Fibroblast of lung (primary cell): ENCODE measurements at regions not wholly inside any gene's neighbourhood (a gene's known extent, or its start where the extent isn't known, plus 50 kb on each side); places are given as distances from the start of the nearest gene placed in this dataset.

Source experiments
- DNase-seq, 2 donors: peaks; one replicate each; pipeline versions ENCODE4 v3.0.0 to v3.0.0-alpha.2; 2010; ENCODE audit warnings: low read depth in 2 of 2
- H2AFZ ChIP-seq: 2 replicates; pipeline ENCODE4 v1.5.1; 2012; ENCODE audit warnings: low read length, control low read depth, inconsistent platforms
- H3K27ac ChIP-seq: 2 replicates; pipeline ENCODE4 v1.5.1; 2011; ENCODE audit warnings: low read length, control low read depth; ENCODE audit not compliant: insufficient read depth
- H3K27me3 ChIP-seq: 2 replicates; pipeline ENCODE4 v1.5.1; 2011; ENCODE audit warnings: mild to moderate bottlenecking, low read length; ENCODE audit not compliant: control insufficient read depth, insufficient read depth
- H3K36me3 ChIP-seq: 2 replicates; pipeline ENCODE4 v1.5.1; 2011; ENCODE audit warnings: low read length; ENCODE audit not compliant: control insufficient read depth, insufficient read depth
- H3K4me1 ChIP-seq: 2 replicates; pipeline ENCODE4 v1.5.1; 2011; ENCODE audit warnings: low read length; ENCODE audit not compliant: control insufficient read depth, insufficient read depth; ENCODE audit errors: extremely low read depth
- H3K4me2 ChIP-seq: 2 replicates; pipeline ENCODE4 v1.5.1; 2011; ENCODE audit warnings: low read length, control low read depth; ENCODE audit not compliant: insufficient read depth; ENCODE audit errors: extremely low read depth
- H3K4me3 ChIP-seq, 4 experiments: fragments of 200-600 bp in 1 of 4; sonication (generic) in 1 of 4; replicated peaks in 1 of 4; 2 replicates each; pipeline ENCODE4 v1.5.1; 2011 to 2016; ENCODE audit warnings: low read length in 4 of 4, low read depth in 3 of 4, mild to moderate bottlenecking in 3 of 4, control low read depth in 2 of 4, inconsistent platforms in 1 of 4, mixed read lengths in 1 of 4; ENCODE audit not compliant: insufficient read depth in 1 of 4; ENCODE audit errors: control extremely low read depth in 1 of 4
- H3K79me2 ChIP-seq: 2 replicates; pipeline ENCODE4 v1.5.1; 2012; ENCODE audit warnings: mild to moderate bottlenecking, low read length, inconsistent platforms; ENCODE audit not compliant: control insufficient read depth, insufficient read depth
- H3K9ac ChIP-seq: 2 replicates; pipeline ENCODE4 v1.5.1; 2011; ENCODE audit warnings: mild to moderate bottlenecking, low read length, control low read depth; ENCODE audit not compliant: insufficient read depth
- H3K9me3 ChIP-seq: 2 replicates; pipeline ENCODE4 v1.5.1; 2012; ENCODE audit warnings: low read depth, low read length; ENCODE audit not compliant: control insufficient read depth, insufficient read depth
- H4K20me1 ChIP-seq: 2 replicates; pipeline ENCODE4 v1.5.1; 2011; ENCODE audit warnings: low read length; ENCODE audit not compliant: control insufficient read depth, insufficient read depth; ENCODE audit errors: extremely low read depth
- CTCF ChIP-seq, 2 donors: IDR thresholded peaks in 1 of 2; conservative IDR thresholded peaks in 1 of 2; 1 replicate in 1 of 2; 2 replicates in 1 of 2; pipeline ENCODE4 v1.5.1; 2011 to 2012; ENCODE audit warnings: low read length in 2 of 2, control low read depth in 1 of 2, inconsistent platforms in 1 of 2, low read depth in 1 of 2, mild to moderate bottlenecking in 1 of 2
- EZH2 ChIP-seq: IDR thresholded peaks from 2 replicates; pipeline ENCODE4 v1.5.1; 2012; ENCODE audit warnings: low read length, control low read depth, mild to moderate bottlenecking; ENCODE audit errors: missing control alignments

GRCh38 chr1:9425859-9426258, 113.4 kb upstream of the SLC25A33 start:
- no peak for TF ChIP-seq EZH2
- no peak for TF ChIP-seq CTCF (conservative IDR thresholded peaks at IDR 0.05 in 1 of 2, IDR thresholded peaks at IDR 0.05 in 1 of 2; ENCODE audit: low read depth in 1 of 2, low read length in 2 of 2)
- peaks cover 12% of the 10 kb centered on the region for H3K27me3 ChIP-seq
- no peak overlapping the region for H3K4me3 ChIP-seq
- no peaks in the 10 kb centered on the region for H3K9me3 ChIP-seq
- DNase-seq, result no peak
- H3K4me2 ChIP-seq, result no peak overlapping the region
- H3K4me1 ChIP-seq, result no peaks in the 10 kb centered on the region
- H2AFZ ChIP-seq, result no peak overlapping the region
- H3K9ac ChIP-seq, result no peak overlapping the region
- no peaks in the 10 kb centered on the region for H3K36me3 ChIP-seq
- H3K79me2 ChIP-seq, result no peaks in the 10 kb centered on the region
- H3K27ac ChIP-seq, result no peak overlapping the region
- no peaks in the 10 kb centered on the region for H4K20me1 ChIP-seq

GRCh38 chr1:9426291-9426711, 113.0 kb upstream of the SLC25A33 start:
- peak in 1 of 2 donors; percentile 32 for DNase-seq

GRCh38 chr1:9427388-9427787, 111.9 kb upstream of the SLC25A33 start:
- Histone ChIP-seq H3K4me2 (no peak overlapping the region), H3K27me3 (peaks cover 6% of the 10 kb centered on the region), H3K9ac (no peak overlapping the region), H3K4me1 (no peaks in the 10 kb centered on the region), H3K4me3 (no peak overlapping the region), H3K9me3 (no peaks in the 10 kb centered on the region), H2AFZ (no peak overlapping the region), H3K27ac (no peak overlapping the region), H3K79me2 (no peaks in the 10 kb centered on the region), H4K20me1 (no peaks in the 10 kb centered on the region), H3K36me3 (no peaks in the 10 kb centered on the region)
- TF ChIP-seq CTCF (conservative IDR thresholded peaks at IDR 0.05 in 1 of 2, IDR thresholded peaks at IDR 0.05 in 1 of 2; ENCODE audit: low read depth in 1 of 2, low read length in 2 of 2) (no peak), EZH2 (no peak)
- no peak for DNase-seq

More at GRCh38 chr1:9426291-9426711, 113.0 kb upstream of the SLC25A33 start:
- Histone ChIP-seq H3K4me2 (no peak overlapping the region), H3K4me1 (no peaks in the 10 kb centered on the region), H3K27ac (no peak overlapping the region), H4K20me1 (no peaks in the 10 kb centered on the region), H2AFZ (no peak overlapping the region), H3K9ac (no peak overlapping the region), H3K79me2 (no peaks in the 10 kb centered on the region), H3K27me3 (peaks cover 10% of the 10 kb centered on the region), H3K36me3 (no peaks in the 10 kb centered on the region), H3K4me3 (no peak overlapping the region), H3K9me3 (no peaks in the 10 kb centered on the region)
- TF ChIP-seq CTCF (conservative IDR thresholded peaks at IDR 0.05 in 1 of 2, IDR thresholded peaks at IDR 0.05 in 1 of 2; ENCODE audit: low read depth in 1 of 2, low read length in 2 of 2), result no peak
- TF ChIP-seq EZH2, result no peak
